GM23248 (cell line): ENCODE measurements at regions not wholly inside any gene's neighbourhood (a gene's known extent, or its start where the extent isn't known, plus 50 kb on each side); places are given as distances from the start of the nearest gene placed in this dataset.

Experiments
- EZH2 ChIP-seq: fragments of 200-600 bp; sonication (generic); IDR thresholded peaks from 2 replicates; pipeline ENCODE4 v1.6.1; 2018; ENCODE audit warnings: antibody characterized with exemption, mild to moderate bottlenecking; ENCODE audit not compliant: insufficient read depth, poor library complexity, severe bottlenecking
- EZH2phosphoT487 ChIP-seq: fragments of 200-600 bp; sonication (generic); IDR thresholded peaks from 2 replicates; pipeline ENCODE4 v1.6.1; 2018; ENCODE audit warnings: antibody characterized with exemption, moderate library complexity, mild to moderate bottlenecking, low read depth; ENCODE audit not compliant: insufficient read depth

DNA sequence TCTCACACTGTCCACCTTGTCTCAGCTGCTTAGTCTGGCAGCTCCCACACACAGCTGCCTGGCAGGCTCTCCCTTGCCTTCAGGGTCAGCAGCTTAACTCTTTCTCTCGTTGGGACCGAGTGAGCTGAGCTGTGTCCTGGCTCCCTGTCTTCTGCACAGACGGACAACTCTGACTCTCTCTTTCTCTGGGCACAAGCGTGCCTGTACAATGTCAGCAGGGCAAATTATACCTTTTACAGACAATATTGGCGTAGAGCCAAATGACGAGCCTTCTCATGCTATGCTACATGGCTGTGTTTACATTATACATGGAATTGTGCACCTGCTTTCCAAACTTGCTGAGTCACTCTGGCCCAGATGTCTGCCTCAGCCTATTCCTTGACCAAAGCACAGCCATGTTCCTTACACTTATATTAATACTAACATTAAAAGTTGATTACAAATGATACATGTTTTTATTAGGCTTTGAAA lies 188.6 kb downstream of the CYLC2 start:
- no peak for TF ChIP-seq EZH2
- TF ChIP-seq EZH2phosphoT487: no peak
